SIG-M5 treated with dmso at 0.1 percent for 504 hours (cell line): ENCODE measurements at regions not wholly inside any gene's neighbourhood (a gene's known extent, or its start where the extent isn't known, plus 50 kb on each side); places are given as distances from the start of the nearest gene placed in this dataset.

Source experiments
- DNase-seq: peaks from one replicate; lab custom pipeline; 2025; ENCODE audit not compliant: unreplicated experiment; lab: John Stamatoyannopoulos, UW

DNA sequence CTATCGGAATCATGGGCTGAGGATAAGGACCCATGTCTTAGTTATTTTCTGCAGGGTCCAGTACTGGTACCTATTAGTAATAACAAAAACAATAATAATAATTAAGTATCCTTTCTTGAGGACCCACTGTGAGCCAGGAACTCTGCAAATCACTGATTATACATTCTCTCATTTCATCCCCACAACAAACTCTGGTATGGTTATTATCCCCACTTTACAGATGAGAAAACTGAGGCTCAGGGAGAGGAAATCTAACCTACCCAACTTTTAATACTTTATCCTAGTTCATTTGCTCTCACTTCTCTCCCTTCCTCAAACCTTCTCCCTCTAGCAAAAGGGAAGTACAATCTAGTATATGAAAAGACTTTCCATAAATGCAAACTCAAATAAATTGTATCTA, 528.4 kb upstream of the PROK2 start:
- no peak for DNase-seq

- DNase-seq = no peak
These were observed 527.4 kb upstream of the PROK2 start for GRCh38 chr3:72312339-72312738.

GRCh38 chr3:72311425-72311824, 526.5 kb upstream of the PROK2 start:
- no peak for DNase-seq

- DNase-seq = no peak
These were observed 525.8 kb upstream of the PROK2 start for GRCh38 chr3:72310419-72311380.

- no peak for DNase-seq
These were observed 524.9 kb upstream of the PROK2 start for GRCh38 chr3:72309661-72310418.

DNA sequence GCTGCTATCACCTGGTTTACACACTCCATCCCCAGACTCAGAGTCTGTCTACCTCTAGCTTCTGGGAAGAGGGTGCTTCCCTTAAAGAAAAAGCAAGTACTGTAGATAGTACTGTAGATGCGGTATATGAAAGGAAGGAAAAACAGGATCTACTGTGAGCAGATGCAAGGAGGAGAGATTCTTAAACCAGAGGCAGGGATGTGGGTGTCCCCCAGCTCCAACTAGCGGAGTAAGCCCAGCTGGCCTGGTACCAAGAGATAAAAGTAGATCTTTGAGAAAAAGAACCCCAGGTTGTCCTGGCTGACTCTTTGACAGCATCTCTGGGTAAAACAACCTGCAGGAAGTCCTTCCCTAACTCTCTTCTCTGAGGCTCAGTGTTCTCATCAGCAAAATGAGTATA, 523.7 kb upstream of the PROK2 start:
- no peak for DNase-seq

DNA sequence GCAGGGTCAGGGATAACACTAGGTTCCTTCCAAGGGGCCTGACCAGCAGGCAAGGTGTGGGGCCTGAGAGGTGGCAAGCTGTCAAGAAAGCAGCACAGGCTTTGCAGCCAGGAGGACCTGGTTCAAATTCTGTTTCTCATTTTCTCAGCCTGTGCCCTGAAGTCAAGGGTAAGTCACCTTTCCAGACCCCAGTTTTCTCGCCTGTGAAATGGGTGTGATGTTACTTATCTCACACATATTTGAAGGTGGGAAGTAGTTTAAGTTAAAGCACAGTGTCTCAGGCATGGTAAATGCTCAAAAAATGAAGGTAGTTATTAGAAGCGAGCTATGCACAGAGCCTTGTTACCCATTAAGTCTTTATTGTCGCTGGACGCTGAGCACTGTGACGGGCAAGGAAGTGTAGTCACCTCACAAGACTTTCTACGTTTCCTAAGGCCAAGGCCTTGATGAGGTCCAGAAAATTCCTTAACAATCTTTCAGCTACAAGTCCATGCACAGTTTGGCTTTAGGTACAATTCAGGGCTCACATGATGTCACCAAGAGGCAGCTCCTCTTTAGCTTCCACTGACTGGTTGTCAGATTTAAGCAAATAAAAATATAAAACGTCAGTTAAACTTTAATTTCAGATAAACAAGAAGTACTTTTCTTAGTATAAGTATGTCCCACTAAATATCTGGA, 522.6 kb upstream of the PROK2 start:
- no peak for DNase-seq

- DNase-seq = no peak
These were observed 521.9 kb upstream of the PROK2 start for GRCh38 chr3:72306800-72307341.

DNA sequence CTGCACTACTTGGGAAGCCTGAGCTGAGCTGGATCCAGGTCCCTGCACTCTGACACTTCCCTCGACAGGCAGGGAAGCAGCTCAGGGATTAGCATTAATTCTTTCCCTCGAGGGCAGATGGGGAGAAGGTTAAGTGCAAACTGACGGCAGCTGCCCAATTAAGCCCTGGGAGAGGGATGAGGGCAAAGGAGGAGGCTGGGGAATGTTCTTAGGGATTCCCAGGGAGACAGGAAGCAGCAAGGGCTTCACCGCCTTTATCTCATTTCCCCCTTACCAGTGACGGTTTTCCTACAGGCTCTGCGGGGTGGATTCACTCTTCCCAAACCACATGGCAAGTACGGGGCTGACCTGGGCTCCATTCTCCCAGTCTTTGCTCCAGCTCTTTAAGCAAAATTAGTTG, 519.0 kb upstream of the PROK2 start:
- no peak for DNase-seq

GRCh38 chr3:72301779-72302178, 516.8 kb upstream of the PROK2 start:
- DNase-seq = no peak

DNA sequence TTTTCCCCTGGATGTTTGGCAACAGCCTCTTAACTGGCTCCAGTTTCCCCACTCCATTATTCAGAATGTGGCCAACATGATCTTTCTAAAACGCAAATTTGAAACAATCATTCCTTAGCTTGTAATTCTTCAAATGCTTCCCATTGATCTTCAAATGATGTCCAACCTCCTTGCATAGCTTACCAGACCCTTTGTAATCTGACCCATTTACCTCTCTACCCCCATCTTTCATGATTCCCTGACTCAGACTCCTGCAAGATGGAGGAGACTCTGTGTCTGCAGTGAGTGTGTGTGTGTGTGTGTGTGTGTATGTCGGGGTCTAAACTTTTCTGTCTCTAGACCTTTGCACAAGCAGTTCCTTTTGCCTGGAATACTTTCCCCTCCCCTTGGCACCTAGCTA, 515.7 kb upstream of the PROK2 start:
- DNase-seq = no peak

- DNase-seq = no peak
These were observed 514.9 kb upstream of the PROK2 start for GRCh38 chr3:72299823-72300222.

DNA sequence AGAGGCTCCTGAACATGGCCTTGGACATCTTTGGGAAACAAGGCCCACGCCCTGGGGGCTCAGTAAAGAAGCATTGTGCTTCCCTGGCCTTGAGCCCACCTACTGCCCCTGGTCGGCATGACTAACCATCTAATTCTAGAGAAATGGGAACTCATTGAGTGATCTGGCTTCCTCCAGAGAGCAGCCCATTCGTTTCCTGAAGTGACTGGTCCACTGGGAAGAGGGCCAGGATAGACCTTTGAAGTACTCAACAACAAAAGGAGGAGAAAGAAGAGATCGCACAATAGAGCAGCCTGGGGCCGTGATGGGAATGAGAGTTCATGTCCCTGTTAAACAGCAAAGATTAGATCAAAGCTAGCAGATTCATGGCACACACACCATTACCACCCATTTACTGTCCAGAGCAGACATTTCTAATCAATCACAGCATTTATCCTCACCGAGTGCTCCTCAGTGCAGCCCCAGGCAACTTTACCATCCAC, 514.4 kb upstream of the PROK2 start:
- DNase-seq = no peak

- no peak for DNase-seq
These were observed 513.5 kb upstream of the PROK2 start for GRCh38 chr3:72298201-72299152.

DNA sequence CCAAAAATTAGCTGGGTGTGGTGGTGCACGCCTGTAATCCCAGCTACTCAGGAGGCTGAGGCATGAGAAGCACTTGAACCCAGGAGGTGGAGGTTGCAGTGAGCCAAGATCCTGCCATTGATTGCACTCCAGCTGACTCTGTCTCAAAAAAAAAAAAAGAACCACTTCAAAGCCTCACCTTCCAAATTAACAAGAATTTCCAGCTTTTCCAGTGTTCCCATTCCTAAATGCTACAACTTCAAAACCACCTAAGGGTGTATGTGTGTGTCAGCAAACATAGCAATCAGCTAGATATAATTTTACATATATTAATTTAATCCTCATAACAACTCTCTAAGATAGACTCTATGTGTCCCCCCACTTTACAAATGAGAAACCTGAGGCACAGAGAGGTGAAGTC, 512.5 kb upstream of the PROK2 start:
- no peak for DNase-seq

DNA sequence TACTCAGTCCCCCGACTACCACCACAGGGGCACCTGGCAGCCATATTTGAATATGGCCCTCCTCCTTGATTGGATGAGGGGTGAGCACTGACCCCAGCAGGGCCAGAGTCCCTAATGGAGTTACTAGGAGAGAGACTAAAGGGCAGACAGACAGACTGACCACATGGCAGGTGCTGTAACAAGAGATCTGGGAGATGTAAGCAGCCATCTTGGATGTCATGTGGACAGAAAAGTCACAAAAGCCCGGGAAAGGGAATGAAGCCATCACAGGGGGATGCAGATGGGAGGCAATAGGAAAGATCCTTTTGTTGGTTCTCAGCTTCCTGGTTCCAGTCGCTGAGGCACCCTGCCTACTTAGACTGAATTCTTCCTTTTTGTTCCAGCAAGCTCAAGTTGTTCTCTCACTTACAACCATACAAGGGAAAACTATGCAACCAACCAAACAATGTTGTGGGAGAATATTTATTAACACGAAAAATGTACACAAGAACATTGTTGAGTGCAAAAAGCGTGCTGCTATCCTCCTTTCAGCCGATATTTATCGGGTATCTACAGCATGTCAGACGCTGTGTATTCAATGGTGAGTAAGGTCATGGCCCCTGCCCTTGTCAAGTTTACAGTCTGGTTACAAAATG, 511.6 kb upstream of the PROK2 start:
- DNase-seq = no peak

DNA sequence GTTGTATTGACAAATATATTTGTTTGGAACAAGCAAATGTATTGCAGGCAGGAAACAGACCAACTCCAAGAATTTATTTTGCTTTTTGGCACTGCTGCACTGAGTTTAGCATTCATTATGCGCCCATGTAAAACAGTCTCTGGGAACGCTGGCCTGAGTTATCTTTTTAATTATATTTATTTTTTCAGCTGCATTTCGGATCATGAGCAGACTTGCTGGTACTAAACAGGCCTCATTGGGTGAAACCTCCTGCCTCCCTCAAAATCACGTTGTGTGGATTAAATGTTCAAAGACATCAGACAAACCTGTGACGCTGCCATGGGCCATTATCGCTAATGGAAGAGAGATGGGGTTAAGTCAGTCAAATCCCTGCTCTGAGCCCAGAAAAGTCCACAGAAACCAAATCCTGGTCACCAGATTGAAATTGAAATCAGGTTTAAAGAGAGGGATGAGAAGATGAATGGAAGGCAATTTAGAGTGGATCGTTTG, 511.1 kb upstream of the PROK2 start:
- no peak for DNase-seq

DNA sequence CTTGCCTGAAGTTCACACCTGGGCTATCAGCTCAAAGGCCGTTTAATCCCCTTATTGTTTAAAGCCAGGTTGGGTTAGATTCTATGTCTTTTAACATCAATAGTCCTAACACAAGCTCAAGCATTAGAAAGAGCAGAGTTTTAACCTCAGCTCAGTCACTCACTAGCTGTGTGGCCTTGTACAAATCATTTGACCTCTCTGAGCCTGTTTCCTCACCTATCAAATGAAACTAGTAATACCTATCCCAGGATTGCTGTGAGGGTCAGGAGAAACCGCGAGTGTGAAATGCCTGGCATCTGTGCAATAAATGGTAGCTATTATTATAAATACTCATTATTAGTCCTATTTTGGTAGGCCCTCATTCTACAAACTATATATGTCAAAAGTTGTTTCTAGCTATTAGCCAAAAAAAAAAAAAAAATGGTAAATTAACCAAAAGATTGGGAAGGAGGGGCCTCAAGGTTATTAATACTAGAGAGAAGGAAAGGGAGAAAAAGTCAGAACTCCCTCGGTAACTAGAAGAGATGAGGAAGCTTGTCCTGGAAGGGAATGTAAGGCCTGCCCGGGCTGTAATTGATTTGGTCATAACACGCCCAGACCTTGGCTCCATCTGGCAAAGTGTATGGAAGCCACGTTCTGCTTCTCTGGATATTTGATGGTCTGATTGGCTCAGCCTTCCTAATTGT, 510.5 kb upstream of the PROK2 start:
- no peak for DNase-seq
